Thyroid gland (tissue), 4 donors: ENCODE measurements at regions not wholly inside any gene's neighbourhood (a gene's known extent, or its start where the extent isn't known, plus 50 kb on each side); places are given as distances from the start of the nearest gene placed in this dataset.

Source experiments
- POLR2A ChIP-seq, 2 donors: fragments of 450-650 bp; IDR thresholded peaks; one replicate each; pipeline ENCODE4 v1.6.1; 2017; ENCODE audit warnings: antibody characterized with exemption in 2 of 2, mild to moderate bottlenecking in 2 of 2, moderate library complexity in 1 of 2
- TF ChIP-seq, protein P1 (sequence below), 6 experiments: fragments of 200-600 bp in 3 of 6; fragments of 450-650 bp in 3 of 6; sonication (generic) in 3 of 6; IDR thresholded peaks; one replicate each; pipeline ENCODE4 v1.5.1; 2016 to 2019; ENCODE audit warnings: antibody characterized with exemption in 6 of 6, mild to moderate bottlenecking in 2 of 6, inconsistent platforms in 1 of 6, moderate library complexity in 1 of 6

- TF ChIP-seq, protein P1, sequence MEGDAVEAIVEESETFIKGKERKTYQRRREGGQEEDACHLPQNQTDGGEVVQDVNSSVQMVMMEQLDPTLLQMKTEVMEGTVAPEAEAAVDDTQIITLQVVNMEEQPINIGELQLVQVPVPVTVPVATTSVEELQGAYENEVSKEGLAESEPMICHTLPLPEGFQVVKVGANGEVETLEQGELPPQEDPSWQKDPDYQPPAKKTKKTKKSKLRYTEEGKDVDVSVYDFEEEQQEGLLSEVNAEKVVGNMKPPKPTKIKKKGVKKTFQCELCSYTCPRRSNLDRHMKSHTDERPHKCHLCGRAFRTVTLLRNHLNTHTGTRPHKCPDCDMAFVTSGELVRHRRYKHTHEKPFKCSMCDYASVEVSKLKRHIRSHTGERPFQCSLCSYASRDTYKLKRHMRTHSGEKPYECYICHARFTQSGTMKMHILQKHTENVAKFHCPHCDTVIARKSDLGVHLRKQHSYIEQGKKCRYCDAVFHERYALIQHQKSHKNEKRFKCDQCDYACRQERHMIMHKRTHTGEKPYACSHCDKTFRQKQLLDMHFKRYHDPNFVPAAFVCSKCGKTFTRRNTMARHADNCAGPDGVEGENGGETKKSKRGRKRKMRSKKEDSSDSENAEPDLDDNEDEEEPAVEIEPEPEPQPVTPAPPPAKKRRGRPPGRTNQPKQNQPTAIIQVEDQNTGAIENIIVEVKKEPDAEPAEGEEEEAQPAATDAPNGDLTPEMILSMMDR (IDR thresholded peaks at IDR 0.05) = no peak
- no peak for TF ChIP-seq POLR2A (IDR thresholded peaks at IDR 0.05)
Observed at GRCh38 chr5:2257326-2258244, 374.9 kb upstream of the IRX4 start.
